BJ (cell line): ENCODE measurements at regions not wholly inside any gene's neighbourhood (a gene's known extent, or its start where the extent isn't known, plus 50 kb on each side); places are given as distances from the start of the nearest gene placed in this dataset.

Source experiments
- CTCF ChIA-PET: fragments of 350-600 bp; formaldehyde crosslinking; extraction: SDS; loops from one replicate; lab custom pipeline; 2021; ENCODE audit warnings: antibody characterized with exemption, inconsistent platforms; lab: Yijun Ruan, JAX
- POLR2A ChIA-PET: fragments of 300-600 bp; sonication (Branson Sonifier 250); formaldehyde crosslinking; extraction: SDS; loops from one replicate; lab custom pipeline; 2021; ENCODE audit warnings: antibody characterized with exemption; lab: Charles Lee
- DNase-seq: peaks from one replicate; pipeline ENCODE4 v3.0.0-alpha.2; 2011; ENCODE audit warnings: low read depth
- H3K27me3 ChIP-seq: 2 replicates; pipeline ENCODE4 v1.6.0; 2011; ENCODE audit warnings: low read length; ENCODE audit not compliant: control insufficient read depth, insufficient read depth
- H3K36me3 ChIP-seq: 2 replicates; pipeline ENCODE4 v1.5.1; 2011; ENCODE audit warnings: low read length; ENCODE audit not compliant: control insufficient read depth, insufficient read depth
- H3K4me3 ChIP-seq: 2 replicates; pipeline ENCODE4 v1.5.1; 2011; ENCODE audit warnings: low read depth, mild to moderate bottlenecking, control low read depth, low read length
- CTCF ChIP-seq: IDR thresholded peaks from 2 replicates; pipeline ENCODE4 v1.5.1; 2011; ENCODE audit warnings: low read depth, mild to moderate bottlenecking, control low read depth, inconsistent platforms, low read length, moderate library complexity; ENCODE audit not compliant: insufficient read depth

GRCh38 chr4:160894809-160895208 is 1269.0 kb downstream of the FSTL5 start:
- ChIA-PET CTCF (interaction anchor here (0.6 kb wide), 1 partner anchor 58 kb away, joined by 3 read pairs; no protein-coding TSS in a partner anchor), POLR2A (no interaction called here)
- DNase-seq = no peak
- no peaks in the 10 kb centered on the region for H3K36me3 ChIP-seq
- no peak overlapping the region for H3K4me3 ChIP-seq
- no peaks in the 10 kb centered on the region for H3K27me3 ChIP-seq
- TF ChIP-seq CTCF = no peak

DNA sequence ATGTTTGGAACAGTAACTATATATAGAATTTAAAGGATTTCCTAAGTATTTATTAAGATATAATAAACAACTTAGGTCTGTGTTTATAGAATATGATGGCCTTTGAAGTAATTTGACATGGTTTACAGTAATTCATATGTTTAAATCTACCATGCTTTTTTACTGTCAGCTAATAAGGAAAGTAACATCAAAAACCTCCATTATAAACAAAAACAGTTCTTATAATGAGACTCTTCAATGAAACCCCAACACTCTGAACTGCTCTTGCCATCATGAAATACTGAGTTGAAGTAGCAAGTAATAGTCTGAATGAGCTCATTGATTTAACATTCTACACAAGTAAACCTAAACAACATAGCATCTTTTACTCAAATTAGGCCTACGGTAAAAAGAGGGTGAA is 1236.5 kb downstream of the FSTL5 start:
- Histone ChIP-seq H3K4me3 (no peak overlapping the region), H3K36me3 (no peaks in the 10 kb centered on the region), H3K27me3 (no peaks in the 10 kb centered on the region)
- no peak for DNase-seq
- ChIA-PET CTCF (no interaction called here), POLR2A (interaction anchor here (0.5 kb wide), 1 partner anchor 201 kb away, joined by 3 read pairs; no protein-coding TSS in a partner anchor)
- no peak for TF ChIP-seq CTCF

- no peaks in the 10 kb centered on the region for H3K36me3 ChIP-seq
- no peak for DNase-seq
- no peak for TF ChIP-seq CTCF
- POLR2A ChIA-PET = no interaction called here
- H3K4me3 ChIP-seq = no peak overlapping the region
- H3K27me3 ChIP-seq = no peaks in the 10 kb centered on the region
- CTCF ChIA-PET = no interaction called here
Measured at GRCh38 chr4:160928482-160928881, 1235.3 kb downstream of the FSTL5 start.

- POLR2A ChIA-PET = no interaction called here
- CTCF ChIA-PET = no interaction called here
- Histone ChIP-seq H3K4me3 (no peak overlapping the region), H3K27me3 (no peaks in the 10 kb centered on the region), H3K36me3 (no peaks in the 10 kb centered on the region)
- no peak for DNase-seq
- TF ChIP-seq CTCF = no peak
Measured at GRCh38 chr4:160947653-160948052, 1216.1 kb downstream of the FSTL5 start.

- TF ChIP-seq CTCF = no peak
- Histone ChIP-seq H3K27me3 (no peaks in the 10 kb centered on the region), H3K4me3 (no peak overlapping the region), H3K36me3 (no peaks in the 10 kb centered on the region)
- POLR2A ChIA-PET = no interaction called here
- CTCF ChIA-PET = no interaction called here
- DNase-seq = no peak
Measured at GRCh38 chr4:160956875-160957274, 1206.9 kb downstream of the FSTL5 start.
